ENCODE measurements at regions not wholly inside any gene's neighbourhood (a gene's known extent, or its start where the extent isn't known, plus 50 kb on each side); places are given as distances from the start of the nearest gene placed in this dataset.

DNA sequence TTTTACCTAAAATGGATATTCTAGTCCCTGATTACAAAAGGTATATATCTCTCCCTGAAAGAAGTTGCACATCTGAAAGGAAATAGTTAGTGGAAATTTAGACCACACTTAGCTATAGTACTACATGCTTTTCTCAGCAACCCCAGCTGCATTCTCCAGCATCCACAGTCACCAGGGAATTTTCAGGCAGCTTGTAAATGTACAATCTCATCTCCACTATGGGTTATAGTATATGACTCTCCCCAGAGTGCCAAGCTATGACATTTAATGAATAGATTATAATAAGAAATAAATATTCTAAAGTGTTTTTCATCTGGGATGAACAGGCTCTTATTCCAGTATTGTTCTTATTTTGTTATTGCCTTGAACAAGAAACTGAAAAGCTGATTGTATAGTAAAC is 197.6 kb upstream of the HNRNPA3 start:
- Histone ChIP-seq H3K36me3 (ENCODE audit: control insufficient read depth in 1 of 2, insufficient read depth in 2 of 2, low read depth in 1 of 2, low read length in 2 of 2) (no peaks in the 10 kb centered on the region), H3K4ac (ENCODE audit: low read depth in 1 of 2, low read length in 2 of 2) (no peak overlapping the region), H3K4me3 (ENCODE audit: insufficient read depth in 1 of 2, low read depth in 1 of 2, low read length in 2 of 2) (no peak overlapping the region), H3K4me2 (ENCODE audit: low read length, poor library complexity, severe bottlenecking) (no peak overlapping the region), H3K27me3 (ENCODE audit: control insufficient read depth in 1 of 2, insufficient read depth in 1 of 2, low read length in 2 of 2) (peaks cover 0 to 1% of the 10 kb centered on the region in 2 experiments), H2AFZ (ENCODE audit: low read depth, low read length) (no peak overlapping the region), H3K27ac (ENCODE audit: low read length, poor library complexity, severe bottlenecking) (no peak overlapping the region), H2BK5ac (ENCODE audit: low read depth, low read length, poor library complexity, severe bottlenecking) (no peak overlapping the region), H3K23ac (ENCODE audit: low read length in 2 of 2) (no peak overlapping the region), H3K9me3 (ENCODE audit: control insufficient read depth, low read length) (no peaks in the 10 kb centered on the region), H3K79me1 (replicated peaks; ENCODE audit: low read length, poor library complexity, severe bottlenecking) (no peaks in the 10 kb centered on the region), H3K4me1 (ENCODE audit: control insufficient read depth, insufficient read depth, low read depth, low read length) (no peaks in the 10 kb centered on the region), H4K8ac (ENCODE audit: low read length) (no peak overlapping the region), H4K91ac (ENCODE audit: low read length) (no peak overlapping the region), H3K9ac (ENCODE audit: low read length) (no peak overlapping the region), H2BK15ac (ENCODE audit: low read depth, poor library complexity, severe bottlenecking) (no peak overlapping the region), H3K18ac (ENCODE audit: low read depth in 1 of 2, low read length in 2 of 2) (no peak overlapping the region), H2BK120ac (ENCODE audit: low read depth, low read length) (no peak overlapping the region), H2BK12ac (ENCODE audit: low read length in 2 of 2) (no peak overlapping the region), H2AK5ac (ENCODE audit: low read length, severe bottlenecking) (no peak overlapping the region), H3K14ac (ENCODE audit: low read length in 2 of 2) (no peak overlapping the region)
- DNase-seq: no peak

DNA sequence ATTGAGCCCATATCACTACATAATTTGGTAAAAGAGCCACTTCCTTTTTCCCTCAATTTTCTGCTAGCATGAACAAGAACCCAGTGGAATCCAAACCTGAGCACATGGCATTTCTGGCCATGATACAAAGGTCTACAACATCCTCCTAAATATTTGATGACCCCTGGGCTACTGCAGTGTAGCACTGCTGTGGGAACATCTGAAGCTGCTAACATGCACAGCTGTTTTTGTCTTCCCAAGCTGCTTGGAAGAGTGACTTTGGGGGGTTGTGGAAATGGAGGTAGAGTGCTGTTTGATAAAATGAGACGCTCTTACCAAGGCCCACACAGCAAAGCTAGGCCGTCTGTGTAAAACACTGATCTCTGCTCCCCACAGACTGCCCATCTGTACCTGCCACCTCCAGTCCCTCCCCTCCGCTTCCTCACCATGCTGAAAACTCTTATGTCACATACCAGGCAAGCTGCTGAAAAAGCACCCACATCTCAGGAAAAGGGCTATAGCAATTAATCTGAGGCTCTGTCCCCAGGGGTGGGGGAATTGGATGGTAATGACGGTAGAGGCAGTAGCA is 197.2 kb upstream of the HNRNPA3 start:
- Histone ChIP-seq H3K4me1 (ENCODE audit: control insufficient read depth, insufficient read depth, low read depth, low read length) (no peaks in the 10 kb centered on the region), H3K9ac (ENCODE audit: low read length) (no peak overlapping the region), H3K14ac (ENCODE audit: low read length in 2 of 2) (no peak overlapping the region), H3K4ac (ENCODE audit: low read depth in 1 of 2, low read length in 2 of 2) (no peak overlapping the region), H2AFZ (ENCODE audit: low read depth, low read length) (no peak overlapping the region), H3K27me3 (ENCODE audit: control insufficient read depth in 1 of 2, insufficient read depth in 1 of 2, low read length in 2 of 2) (peaks cover 0 to 3% of the 10 kb centered on the region in 2 experiments), H2BK12ac (ENCODE audit: low read length in 2 of 2) (no peak overlapping the region), H4K8ac (ENCODE audit: low read length) (no peak overlapping the region), H3K36me3 (ENCODE audit: control insufficient read depth in 1 of 2, insufficient read depth in 2 of 2, low read depth in 1 of 2, low read length in 2 of 2) (no peaks in the 10 kb centered on the region), H3K79me1 (replicated peaks; ENCODE audit: low read length, poor library complexity, severe bottlenecking) (no peaks in the 10 kb centered on the region), H3K23ac (ENCODE audit: low read length in 2 of 2) (no peak overlapping the region), H3K18ac (ENCODE audit: low read depth in 1 of 2, low read length in 2 of 2) (no peak overlapping the region), H3K27ac (ENCODE audit: low read length, poor library complexity, severe bottlenecking) (no peak overlapping the region), H3K9me3 (ENCODE audit: control insufficient read depth, low read length) (no peaks in the 10 kb centered on the region), H2BK15ac (ENCODE audit: low read depth, poor library complexity, severe bottlenecking) (no peak overlapping the region), H2BK120ac (ENCODE audit: low read depth, low read length) (no peak overlapping the region), H2BK5ac (ENCODE audit: low read depth, low read length, poor library complexity, severe bottlenecking) (no peak overlapping the region), H2AK5ac (ENCODE audit: low read length, severe bottlenecking) (no peak overlapping the region), H3K4me3 (ENCODE audit: insufficient read depth in 1 of 2, low read depth in 1 of 2, low read length in 2 of 2) (no peak overlapping the region), H3K4me2 (ENCODE audit: low read length, poor library complexity, severe bottlenecking) (no peak overlapping the region), H4K91ac (ENCODE audit: low read length) (no peak overlapping the region)
- no peak for DNase-seq
- WGBS: 77% methylated on average over 3 of the region's 4 CpGs

DNA sequence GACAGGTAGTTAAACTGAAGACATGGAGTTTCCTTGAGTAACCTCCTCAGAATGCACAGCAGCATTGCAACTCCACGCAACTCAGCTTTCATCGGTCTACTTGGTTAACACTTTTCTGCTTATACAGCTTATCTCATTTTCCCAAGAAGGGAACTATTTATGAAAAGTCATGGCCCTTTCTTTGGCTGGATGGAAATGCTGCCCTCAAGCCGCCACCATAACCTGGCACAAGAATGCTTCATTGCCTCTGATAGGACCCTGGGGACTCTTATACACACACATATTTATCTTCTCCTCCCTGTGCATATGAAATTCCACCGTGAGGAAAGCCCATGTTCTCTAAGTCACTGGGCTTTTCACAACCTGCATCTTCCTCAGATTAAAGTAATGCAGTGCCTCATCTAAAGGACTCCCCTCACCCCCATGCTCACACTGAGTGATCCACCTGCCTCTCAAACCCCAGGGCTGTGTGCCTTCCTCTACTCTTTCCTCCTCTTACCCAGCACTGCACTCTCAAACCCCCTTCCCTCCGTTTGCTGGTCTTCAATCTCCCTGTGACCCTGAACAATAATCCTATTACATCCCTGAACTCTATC is 192.0 kb upstream of the HNRNPA3 start:
- no peak overlapping the region for H2AFZ ChIP-seq (ENCODE audit: low read depth, low read length)
- WGBS: 81% methylated on average over 4 of the region's 5 CpGs
- H3K79me1 ChIP-seq (replicated peaks; ENCODE audit: low read length, poor library complexity, severe bottlenecking): no peaks in the 10 kb centered on the region
- no peaks in the 10 kb centered on the region for H3K4me1 ChIP-seq (ENCODE audit: control insufficient read depth, insufficient read depth, low read depth, low read length)
- H2AK5ac ChIP-seq (ENCODE audit: low read length, severe bottlenecking): no peak overlapping the region
- no peak overlapping the region for H3K23ac ChIP-seq (ENCODE audit: low read length in 2 of 2)
- H2BK5ac ChIP-seq (ENCODE audit: low read depth, low read length, poor library complexity, severe bottlenecking): no peak overlapping the region
- no peak for DNase-seq
- no peak overlapping the region for H3K4ac ChIP-seq (ENCODE audit: low read depth in 1 of 2, low read length in 2 of 2)
- H4K91ac ChIP-seq (ENCODE audit: low read length): no peak overlapping the region
- H3K36me3 ChIP-seq (ENCODE audit: control insufficient read depth in 1 of 2, insufficient read depth in 2 of 2, low read depth in 1 of 2, low read length in 2 of 2): no peaks in the 10 kb centered on the region
- no peak overlapping the region for H4K8ac ChIP-seq (ENCODE audit: low read length)
- H3K27ac ChIP-seq (ENCODE audit: low read length, poor library complexity, severe bottlenecking): no peak overlapping the region
- H2BK12ac ChIP-seq (ENCODE audit: low read length in 2 of 2): no peak overlapping the region
- no peak overlapping the region for H3K9ac ChIP-seq (ENCODE audit: low read length)
- no peak overlapping the region for H3K18ac ChIP-seq (ENCODE audit: low read depth in 1 of 2, low read length in 2 of 2)
- H2BK15ac ChIP-seq (ENCODE audit: low read depth, poor library complexity, severe bottlenecking): no peak overlapping the region
- peaks cover 3 to 9% of the 10 kb centered on the region in 2 experiments for H3K27me3 ChIP-seq (ENCODE audit: control insufficient read depth in 1 of 2, insufficient read depth in 1 of 2, low read length in 2 of 2)
- H3K4me3 ChIP-seq (ENCODE audit: insufficient read depth in 1 of 2, low read depth in 1 of 2, low read length in 2 of 2): no peak overlapping the region
- no peak overlapping the region for H2BK120ac ChIP-seq (ENCODE audit: low read depth, low read length)
- no peak overlapping the region for H3K4me2 ChIP-seq (ENCODE audit: low read length, poor library complexity, severe bottlenecking)
- no peak overlapping the region for H3K14ac ChIP-seq (ENCODE audit: low read length in 2 of 2)
- no peaks in the 10 kb centered on the region for H3K9me3 ChIP-seq (ENCODE audit: control insufficient read depth, low read length)

DNA sequence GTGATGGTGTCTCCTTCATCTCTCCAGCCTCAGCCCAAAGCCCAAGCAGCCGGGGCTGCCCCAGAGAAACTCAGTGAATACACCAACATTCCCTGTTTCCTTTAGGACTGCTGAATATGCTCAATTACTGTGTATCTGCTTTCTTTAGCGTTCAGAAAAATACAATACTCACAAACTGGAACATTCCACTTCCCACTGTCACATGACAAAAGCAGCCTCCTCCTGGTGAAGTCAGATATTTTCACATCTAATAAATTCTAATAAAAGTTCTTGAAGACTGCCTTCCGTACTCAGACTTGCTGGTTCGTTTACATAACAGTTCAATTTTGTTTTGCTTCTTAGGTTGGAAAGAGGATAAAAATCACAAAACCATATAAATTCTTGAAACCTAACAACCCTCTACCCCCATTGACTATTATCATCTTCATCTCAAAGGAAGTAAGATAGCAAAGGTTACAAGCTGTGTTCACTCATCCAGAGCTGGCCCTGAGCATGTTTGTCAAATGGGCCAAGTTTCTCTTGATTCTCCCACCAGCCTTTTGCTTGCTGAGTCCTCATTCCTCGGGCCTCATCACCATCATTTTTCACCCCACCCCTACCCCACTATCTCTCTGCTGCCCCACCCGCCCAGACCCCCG is 190.8 kb upstream of the HNRNPA3 start:
- Histone ChIP-seq H2BK120ac (ENCODE audit: low read depth, low read length) (no peak overlapping the region), H3K27me3 (ENCODE audit: control insufficient read depth in 1 of 2, insufficient read depth in 1 of 2, low read length in 2 of 2) (peaks cover 11 to 13% of the 10 kb centered on the region in 2 experiments), H3K4me3 (ENCODE audit: insufficient read depth in 1 of 2, low read depth in 1 of 2, low read length in 2 of 2) (no peak overlapping the region), H2BK15ac (ENCODE audit: low read depth, poor library complexity, severe bottlenecking) (no peak overlapping the region), H2BK5ac (ENCODE audit: low read depth, low read length, poor library complexity, severe bottlenecking) (no peak overlapping the region), H3K4me2 (ENCODE audit: low read length, poor library complexity, severe bottlenecking) (no peak overlapping the region), H3K14ac (ENCODE audit: low read length in 2 of 2) (no peak overlapping the region), H4K8ac (ENCODE audit: low read length) (no peak overlapping the region), H3K4ac (ENCODE audit: low read depth in 1 of 2, low read length in 2 of 2) (no peak overlapping the region), H3K9me3 (ENCODE audit: control insufficient read depth, low read length) (no peaks in the 10 kb centered on the region), H3K27ac (ENCODE audit: low read length, poor library complexity, severe bottlenecking) (no peak overlapping the region), H3K23ac (ENCODE audit: low read length in 2 of 2) (no peak overlapping the region), H4K91ac (ENCODE audit: low read length) (no peak overlapping the region), H3K9ac (ENCODE audit: low read length) (no peak overlapping the region), H3K36me3 (ENCODE audit: control insufficient read depth in 1 of 2, insufficient read depth in 2 of 2, low read depth in 1 of 2, low read length in 2 of 2) (no peaks in the 10 kb centered on the region), H3K18ac (ENCODE audit: low read depth in 1 of 2, low read length in 2 of 2) (no peak overlapping the region), H3K79me1 (replicated peaks; ENCODE audit: low read length, poor library complexity, severe bottlenecking) (no peaks in the 10 kb centered on the region), H2AK5ac (ENCODE audit: low read length, severe bottlenecking) (no peak overlapping the region), H3K4me1 (ENCODE audit: control insufficient read depth, insufficient read depth, low read depth, low read length) (no peaks in the 10 kb centered on the region), H2BK12ac (ENCODE audit: low read length in 2 of 2) (no peak overlapping the region), H2AFZ (ENCODE audit: low read depth, low read length) (no peak overlapping the region)
- DNase-seq: no peak
- WGBS: 33% methylated on average over 5 of the region's 7 CpGs
